Medulla oblongata (tissue), 1 donor: ENCODE measurements at regions not wholly inside any gene's neighbourhood (a gene's known extent, or its start where the extent isn't known, plus 50 kb on each side); places are given as distances from the start of the nearest gene placed in this dataset.
"Not testable (repeated sequence)": the region's sequence is repeated elsewhere in the genome, so short reads cannot be mapped to it uniquely, and the experiment has no call there.

Source experiments
- DNase-seq: peaks from one replicate; pipeline ENCODE4 v3.0.0-alpha.2; 2015; ENCODE audit errors: extremely low spot score

GRCh38 chrX:112368371-112368770 is 285.8 kb upstream of the TRPC5 start:
- peak; percentile 1 for DNase-seq

- no peak for DNase-seq
Observed at GRCh38 chrX:112367065-112367464, 284.5 kb upstream of the TRPC5 start.

GRCh38 chrX:112359906-112360305 is 277.3 kb upstream of the TRPC5 start:
- no peak for DNase-seq

GRCh38 chrX:112355931-112356330 is 273.4 kb upstream of the TRPC5 start:
- DNase-seq, result no peak

GRCh38 chrX:112341598-112341997 is 259.0 kb upstream of the TRPC5 start:
- DNase-seq, result no peak

- no peak for DNase-seq
Observed at GRCh38 chrX:112313201-112313600, 230.6 kb upstream of the TRPC5 start.

GRCh38 chrX:112306027-112306426 is 223.5 kb upstream of the TRPC5 start:
- no peak for DNase-seq

- no peak for DNase-seq
Observed at GRCh38 chrX:112279940-112280339, 197.4 kb upstream of the TRPC5 start.

- DNase-seq, result no peak
Observed at GRCh38 chrX:112270991-112271390, 188.4 kb upstream of the TRPC5 start.

- DNase-seq, result no peak
Observed at GRCh38 chrX:112266136-112266535, 183.6 kb upstream of the TRPC5 start.

GRCh38 chrX:112259375-112259774 is 176.8 kb upstream of the TRPC5 start:
- no peak for DNase-seq

- no peak for DNase-seq
Observed at GRCh38 chrX:112254896-112255295, 172.3 kb upstream of the TRPC5 start.

- no peak for DNase-seq
Observed at GRCh38 chrX:112247714-112248113, 165.1 kb upstream of the TRPC5 start.

- peak; percentile 15 for DNase-seq
Observed at GRCh38 chrX:112235547-112235946, 153.0 kb upstream of the TRPC5 start.

- DNase-seq, result no peak
Observed at GRCh38 chrX:112233164-112233563, 150.6 kb upstream of the TRPC5 start.

GRCh38 chrX:112226795-112227194 is 144.2 kb upstream of the TRPC5 start:
- DNase-seq, result not testable (repeated sequence)

- DNase-seq, result no peak
Observed at GRCh38 chrX:112223391-112223790, 140.8 kb upstream of the TRPC5 start.

GRCh38 chrX:112218388-112218787 is 135.8 kb upstream of the TRPC5 start:
- DNase-seq, result no peak

- no peak for DNase-seq
Observed at GRCh38 chrX:112211459-112211858, 128.9 kb upstream of the TRPC5 start.

- DNase-seq, result no peak
Observed at GRCh38 chrX:112197840-112198239, 115.3 kb upstream of the TRPC5 start.

GRCh38 chrX:112190646-112191045 is 108.1 kb upstream of the TRPC5 start:
- DNase-seq, result no peak

- DNase-seq, result not testable (repeated sequence)
Observed at GRCh38 chrX:112181361-112181760, 98.8 kb upstream of the TRPC5 start.

- no peak for DNase-seq
Observed at GRCh38 chrX:112164420-112164819, 81.8 kb upstream of the TRPC5 start.

- DNase-seq, result no peak
Observed at GRCh38 chrX:112163906-112164305, 81.3 kb upstream of the TRPC5 start.

GRCh38 chrX:112148397-112148796 is 65.8 kb upstream of the TRPC5 start:
- no peak for DNase-seq
